ENCODE measurements at regions not wholly inside any gene's neighbourhood (a gene's known extent, or its start where the extent isn't known, plus 50 kb on each side); places are given as distances from the start of the nearest gene placed in this dataset.

- no peaks in the 10 kb centered on the region for H4K20me1 ChIP-seq (ENCODE audit: control insufficient read depth, insufficient read depth, insufficient read length)
- no peaks in the 10 kb centered on the region for H3K79me2 ChIP-seq (ENCODE audit: insufficient read depth, low read length)
- H3K9me3 ChIP-seq (ENCODE audit: control insufficient read depth, low read depth, low read length): no peaks in the 10 kb centered on the region
- H3K9me3 Mint-ChIP-seq: no peaks in the 10 kb centered on the region
- H2BK15ac ChIP-seq (ENCODE audit: low read depth, low read length): no peak overlapping the region
- H3K27me3 ChIP-seq (ENCODE audit: insufficient read depth, low read length): no peaks in the 10 kb centered on the region
- no peak overlapping the region for H2BK120ac ChIP-seq (ENCODE audit: low read depth, low read length, poor library complexity, severe bottlenecking)
- DNase-seq: no peak
- no peak overlapping the region for H3K4me2 ChIP-seq (ENCODE audit: insufficient read depth, insufficient read length, low read length)
- H3K4me1 Mint-ChIP-seq: no peaks in the 10 kb centered on the region
- no CpG with 5 or more reads among the region's 2 CpGs for WGBS (ENCODE audit: extremely low coverage, insufficient read length, low lambda C conversion rate)
- no peak overlapping the region for H2AFZ ChIP-seq (ENCODE audit: low read length)
- no peak overlapping the region; a peak in 1 of 7 replicates for H3K27ac Mint-ChIP-seq
- no peak overlapping the region for H3K56ac ChIP-seq (ENCODE audit: insufficient read length, low read depth, low read length)
- TF ChIP-seq, protein P1, sequence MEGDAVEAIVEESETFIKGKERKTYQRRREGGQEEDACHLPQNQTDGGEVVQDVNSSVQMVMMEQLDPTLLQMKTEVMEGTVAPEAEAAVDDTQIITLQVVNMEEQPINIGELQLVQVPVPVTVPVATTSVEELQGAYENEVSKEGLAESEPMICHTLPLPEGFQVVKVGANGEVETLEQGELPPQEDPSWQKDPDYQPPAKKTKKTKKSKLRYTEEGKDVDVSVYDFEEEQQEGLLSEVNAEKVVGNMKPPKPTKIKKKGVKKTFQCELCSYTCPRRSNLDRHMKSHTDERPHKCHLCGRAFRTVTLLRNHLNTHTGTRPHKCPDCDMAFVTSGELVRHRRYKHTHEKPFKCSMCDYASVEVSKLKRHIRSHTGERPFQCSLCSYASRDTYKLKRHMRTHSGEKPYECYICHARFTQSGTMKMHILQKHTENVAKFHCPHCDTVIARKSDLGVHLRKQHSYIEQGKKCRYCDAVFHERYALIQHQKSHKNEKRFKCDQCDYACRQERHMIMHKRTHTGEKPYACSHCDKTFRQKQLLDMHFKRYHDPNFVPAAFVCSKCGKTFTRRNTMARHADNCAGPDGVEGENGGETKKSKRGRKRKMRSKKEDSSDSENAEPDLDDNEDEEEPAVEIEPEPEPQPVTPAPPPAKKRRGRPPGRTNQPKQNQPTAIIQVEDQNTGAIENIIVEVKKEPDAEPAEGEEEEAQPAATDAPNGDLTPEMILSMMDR (conservative IDR thresholded peaks at IDR 0.05): no peak
- H3K9ac ChIP-seq (ENCODE audit: extremely low read depth, insufficient read length, low read length): no peak overlapping the region
- H3K23me2 ChIP-seq (ENCODE audit: insufficient read length, low read depth, low read length, poor library complexity, severe bottlenecking): no peaks in the 10 kb centered on the region
- no peak overlapping the region for H4K91ac ChIP-seq (ENCODE audit: insufficient read length, low read depth, low read length)
- no peak overlapping the region for H2BK5ac ChIP-seq (ENCODE audit: insufficient read length, low read length)
- no peak overlapping the region for H3K4me3 Mint-ChIP-seq
- no peaks in the 10 kb centered on the region for H3K36me3 Mint-ChIP-seq (ENCODE audit: insufficient read depth in 1 of 3, low read depth in 3 of 3)
- H3K14ac ChIP-seq (ENCODE audit: insufficient read depth, low read length): no peak overlapping the region
- H3K27me3 Mint-ChIP-seq (ENCODE audit: low read depth): peaks cover 2% of the 10 kb centered on the region; the same call in 1 of the 2 replicates
- no peak overlapping the region for H2BK20ac ChIP-seq (ENCODE audit: low read depth, low read length, poor library complexity, severe bottlenecking)
- H2AK5ac ChIP-seq (ENCODE audit: insufficient read length, low read length): no peak overlapping the region
- no peak overlapping the region for H4K5ac ChIP-seq (ENCODE audit: insufficient read length, low read depth, low read length)
- H4K8ac ChIP-seq (replicated peaks; ENCODE audit: insufficient read length, low read depth, low read length): no peak overlapping the region
- H3K23ac ChIP-seq (ENCODE audit: insufficient read length, low read depth, low read length): no peak overlapping the region
- H3K79me1 ChIP-seq (ENCODE audit: insufficient read depth, low read depth, low read length, poor library complexity, severe bottlenecking): no peaks in the 10 kb centered on the region
- H2BK12ac ChIP-seq (ENCODE audit: insufficient read length, low read depth, low read length): no peak overlapping the region
- H3K4ac ChIP-seq (ENCODE audit: low read depth, low read length): no peak overlapping the region
- no peak overlapping the region for H3K18ac ChIP-seq (ENCODE audit: insufficient read length, low read depth, low read length)
- no peak overlapping the region for H3K27ac ChIP-seq (ENCODE audit: insufficient read length, low read depth, low read length)
- no peaks in the 10 kb centered on the region for H3K4me1 ChIP-seq (ENCODE audit: insufficient read depth, low read length)
- H3T11ph ChIP-seq (ENCODE audit: low read length): no peak overlapping the region
Measured at GRCh38 chr5:29770936-29771335, 1422.5 kb upstream of the CDH6 start.

All from H9 (cell line).